GM18505 (cell line): ENCODE measurements at regions not wholly inside any gene's neighbourhood (a gene's known extent, or its start where the extent isn't known, plus 50 kb on each side); places are given as distances from the start of the nearest gene placed in this dataset.
A peak's percentile ranks its signal among the peaks of the same experiment; 100 is the strongest.
"Not testable (repeated sequence)": the region's sequence is repeated elsewhere in the genome, so short reads cannot be mapped to it uniquely, and the experiment has no call there.

Experiments used
- ATAC-seq: cut with Tn5 transposase; IDR thresholded peaks from one replicate; pipeline ENCODE4 v1.9.1; 2021; ENCODE audit not compliant: unreplicated experiment
- POLR2A ChIP-seq: IDR thresholded peaks from 4 replicates; pipeline ENCODE4 v1.6.1; 2011; ENCODE audit warnings: borderline replicate concordance; ENCODE audit not compliant: insufficient read depth, insufficient read length; ENCODE audit errors: extremely low read depth

DNA sequence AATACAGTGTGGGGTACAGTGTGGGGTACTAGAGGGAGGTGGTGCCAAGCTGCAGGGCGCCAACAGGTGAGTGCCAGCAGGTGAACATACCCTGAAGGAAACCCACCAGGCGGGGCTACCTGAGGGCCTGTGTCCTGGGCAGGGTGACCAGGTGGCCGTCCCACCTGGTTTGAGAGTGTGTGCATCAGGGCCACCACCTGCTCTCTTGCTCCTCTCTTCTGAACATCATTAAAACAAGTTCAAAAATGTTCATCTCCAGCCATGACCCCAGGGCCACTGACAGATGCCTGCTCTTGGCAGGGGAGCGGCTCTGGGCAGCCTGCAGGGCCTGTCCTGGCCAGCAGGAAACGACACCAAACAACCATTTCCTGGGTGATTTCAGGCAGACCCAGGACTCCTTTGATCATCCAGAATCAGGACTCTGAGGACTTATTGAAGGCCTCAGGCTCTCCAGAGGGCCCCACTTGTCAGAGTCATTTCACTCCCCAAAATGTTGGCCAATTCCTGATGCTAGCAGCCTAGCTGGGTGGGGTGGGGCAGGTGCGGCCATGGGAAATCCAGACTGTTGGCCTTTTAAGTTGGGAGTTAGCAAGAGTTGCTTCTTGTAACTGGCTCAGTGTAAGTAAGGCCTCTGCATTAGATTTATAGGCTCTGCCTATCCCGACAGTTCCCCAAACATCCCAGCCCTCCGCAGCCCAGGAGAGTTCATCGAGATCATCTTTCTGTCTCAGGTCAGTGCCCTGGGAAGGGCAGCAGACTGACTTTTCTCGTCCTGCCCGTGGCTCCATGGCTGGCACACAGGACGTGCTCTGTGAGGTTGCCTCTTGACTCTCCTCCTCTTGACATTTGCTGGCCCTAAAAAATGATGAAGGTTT is 111.5 kb upstream of the ZNF236 start:
- TF ChIP-seq POLR2A = no peak

DNA sequence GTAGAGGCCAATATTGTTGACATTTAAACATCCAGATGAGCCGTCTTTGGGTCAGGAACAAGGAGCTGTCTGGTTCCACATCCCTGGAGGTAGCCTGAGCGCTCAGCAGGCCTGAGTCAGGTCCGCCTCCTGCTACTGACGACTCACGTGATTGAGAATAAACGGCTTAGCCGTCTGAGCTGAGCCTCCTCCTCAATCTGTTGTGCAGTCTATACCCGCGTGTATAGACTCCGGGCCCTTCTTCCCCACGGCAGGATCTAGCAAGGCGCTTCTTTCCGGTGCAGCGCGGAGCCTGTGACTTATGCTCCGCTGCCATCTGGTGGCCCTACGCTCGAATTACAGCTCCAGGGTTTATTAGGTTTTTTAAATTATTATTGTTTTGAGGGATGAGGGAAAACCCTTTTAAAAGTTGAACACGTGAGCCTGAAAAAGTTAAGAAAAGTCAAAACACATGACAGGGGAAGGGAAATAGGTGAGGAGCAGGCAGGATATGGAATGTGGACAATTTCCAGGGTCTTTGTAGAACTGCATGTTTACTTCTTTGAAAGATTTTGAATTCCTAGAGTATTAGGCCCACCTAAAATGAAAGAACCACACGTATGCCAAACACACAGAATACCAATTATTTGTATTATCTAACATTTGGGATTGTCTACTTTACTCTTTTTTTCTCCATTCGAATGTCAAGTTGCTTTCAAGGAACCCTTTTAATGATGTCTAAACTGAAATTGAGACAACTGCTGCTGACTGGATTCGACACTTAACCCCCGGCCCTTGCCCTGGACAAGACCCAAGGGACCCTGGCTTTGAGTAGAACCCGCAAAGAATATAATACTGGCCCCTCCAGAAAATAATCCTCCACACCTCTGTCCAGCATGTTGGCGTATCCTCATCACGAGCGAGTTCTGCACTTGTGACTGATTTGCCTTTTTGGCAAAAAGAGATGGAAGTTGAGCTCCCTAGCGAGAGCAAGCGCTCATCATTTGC is 112.4 kb upstream of the ZNF236 start:
- TF ChIP-seq POLR2A = no peak
- peak; percentile 70 for ATAC-seq

More for the DNA sequence above, 111.5 kb upstream of the ZNF236 start:
- no peak for ATAC-seq

DNA sequence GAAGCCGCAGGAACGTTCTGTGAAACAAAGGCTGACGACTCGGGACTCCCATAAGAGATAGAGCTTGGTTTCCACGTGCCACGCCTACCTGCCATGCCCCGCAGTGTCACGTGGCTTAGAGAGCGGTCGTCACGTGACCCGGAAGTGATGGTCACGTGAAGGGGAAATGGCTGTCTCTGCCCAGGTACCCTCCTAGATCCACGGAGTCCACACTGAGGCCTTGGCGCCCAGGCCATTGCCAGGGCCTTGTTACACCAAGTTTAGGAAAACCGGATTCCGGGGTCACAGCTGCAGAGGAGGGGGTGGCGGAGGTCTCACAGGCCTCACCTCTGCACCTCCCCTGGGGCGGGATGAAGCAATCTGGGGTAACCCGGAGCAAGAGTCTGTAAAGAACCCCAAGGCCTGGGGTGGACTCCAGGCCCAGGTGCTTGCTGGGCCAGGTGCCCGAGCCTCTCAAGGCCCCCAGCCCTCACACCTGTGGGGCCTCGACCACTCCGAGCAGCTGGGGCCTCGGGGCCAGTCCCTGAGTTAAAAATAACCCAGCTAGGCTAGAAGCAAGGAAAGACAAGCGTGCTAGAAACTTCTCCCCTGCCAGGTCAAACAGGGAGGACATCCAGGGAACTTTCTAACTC is 113.5 kb upstream of the ZNF236 start:
- TF ChIP-seq POLR2A = no peak
- no peak for ATAC-seq

DNA sequence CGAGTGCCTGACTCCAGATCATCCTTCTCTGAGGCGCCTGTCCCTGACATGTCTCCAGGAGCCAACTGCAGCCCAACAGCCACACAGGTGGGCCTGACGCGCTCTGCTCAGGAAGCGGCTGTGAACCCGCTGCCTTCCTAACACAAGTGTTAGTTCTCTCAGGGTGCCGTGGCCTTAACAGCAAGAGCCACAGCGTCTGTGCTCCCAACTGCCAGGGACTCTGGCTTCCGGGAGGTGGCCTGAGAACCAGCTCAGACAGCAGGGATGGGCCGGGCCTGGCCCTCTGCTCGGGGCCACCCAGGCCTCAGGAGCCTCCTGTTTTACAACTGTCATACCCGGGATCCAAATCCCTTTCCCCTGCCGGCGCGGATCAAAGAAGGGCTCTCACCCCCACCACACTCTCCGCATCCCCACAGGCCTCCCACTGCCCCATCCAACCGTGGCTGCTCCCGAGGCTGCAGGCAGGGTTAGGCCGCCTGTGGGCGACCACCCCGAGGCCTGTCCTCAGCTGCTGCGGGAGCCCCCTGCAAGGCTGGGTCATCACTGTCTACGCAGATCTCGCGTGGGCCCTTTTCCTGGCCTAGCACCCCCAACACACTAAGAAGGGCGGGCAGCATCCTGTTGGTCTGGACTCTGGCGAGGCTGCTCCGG is 114.2 kb upstream of the ZNF236 start:
- no peak for ATAC-seq
- TF ChIP-seq POLR2A = no peak

DNA sequence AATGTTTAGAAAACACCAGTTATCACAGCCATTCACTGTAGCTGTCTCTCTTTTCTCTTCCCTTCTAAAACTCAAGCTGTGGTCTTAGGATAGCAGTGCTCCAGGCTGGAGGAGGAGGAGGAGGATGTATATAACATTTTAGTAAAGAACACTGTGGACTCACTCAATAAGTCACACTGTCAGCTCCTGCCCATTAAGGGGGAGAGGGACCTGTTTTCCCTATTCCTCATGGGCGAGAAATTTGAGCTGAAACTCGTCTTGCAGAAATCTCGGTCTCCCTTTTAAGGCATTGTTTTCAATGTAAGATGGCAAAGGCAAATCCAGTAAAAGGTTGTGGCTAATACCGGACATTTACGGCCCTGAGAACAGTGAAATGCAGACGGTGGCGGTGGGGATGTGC is 114.8 kb upstream of the ZNF236 start:
- TF ChIP-seq POLR2A = no peak

DNA sequence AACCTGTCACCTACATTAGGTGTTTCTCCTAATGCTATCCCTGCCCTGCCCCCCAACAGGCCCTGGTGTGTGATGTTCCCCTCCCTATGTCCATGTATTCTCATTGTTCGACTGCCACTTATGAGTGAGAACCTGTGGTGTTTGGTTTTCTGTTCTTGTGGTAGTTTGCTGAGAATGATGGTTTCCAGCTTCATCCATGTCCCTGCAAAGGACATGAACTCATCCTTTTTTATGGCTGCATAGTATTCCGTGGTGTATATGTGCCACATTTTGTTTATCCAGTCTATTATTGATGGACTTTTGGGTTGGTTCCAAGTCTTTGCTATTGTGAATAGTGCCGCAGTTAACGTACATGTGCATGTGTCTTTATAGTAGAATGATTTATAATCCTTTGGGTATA is 117.8 kb upstream of the ZNF236 start:
- not testable (repeated sequence) for ATAC-seq

More for the DNA sequence above, 114.8 kb upstream of the ZNF236 start:
- no peak for ATAC-seq

DNA sequence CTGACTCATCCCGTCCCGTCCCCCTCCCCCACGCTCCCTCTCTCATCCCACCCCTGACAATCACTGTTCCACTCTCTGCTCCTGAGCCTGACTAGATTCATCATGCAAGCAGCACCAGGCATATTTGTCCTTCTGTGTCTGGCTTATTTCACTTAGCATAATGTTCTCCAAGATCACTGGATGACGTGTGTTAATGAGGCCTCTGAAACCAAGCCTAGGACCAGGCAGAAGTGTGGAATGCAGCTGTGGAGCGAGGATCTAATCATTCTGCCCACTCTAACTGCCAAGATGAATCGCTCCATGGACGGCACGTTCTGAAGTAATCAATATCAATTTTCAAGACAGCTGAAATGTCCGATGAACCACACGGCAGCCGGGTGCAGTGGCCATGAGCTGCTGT is 122.4 kb upstream of the ZNF236 start:
- TF ChIP-seq POLR2A = no peak
- no peak for ATAC-seq

DNA sequence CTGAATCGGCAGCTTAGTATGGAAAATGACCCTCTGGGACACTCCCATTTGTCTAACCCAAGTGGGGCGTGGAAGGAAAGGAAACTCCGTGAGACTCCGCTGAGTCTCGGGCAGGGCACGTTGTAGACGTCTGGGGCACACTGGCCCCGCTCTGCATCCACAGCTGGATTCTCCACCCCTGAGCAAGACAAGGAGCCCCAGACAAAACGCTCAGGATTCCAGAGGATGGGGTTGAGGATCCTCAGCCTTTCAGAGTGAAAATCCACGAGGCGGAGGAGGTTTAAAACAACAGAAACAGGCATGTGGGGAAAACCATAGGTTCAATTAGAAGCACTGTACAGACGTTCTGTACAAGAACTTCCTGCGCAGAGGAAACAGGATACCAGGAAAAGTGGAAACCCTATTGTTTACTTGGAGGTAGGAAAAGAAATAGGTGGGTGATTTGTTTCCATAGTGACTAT is 124.9 kb upstream of the ZNF236 start:
- ATAC-seq = no peak

DNA sequence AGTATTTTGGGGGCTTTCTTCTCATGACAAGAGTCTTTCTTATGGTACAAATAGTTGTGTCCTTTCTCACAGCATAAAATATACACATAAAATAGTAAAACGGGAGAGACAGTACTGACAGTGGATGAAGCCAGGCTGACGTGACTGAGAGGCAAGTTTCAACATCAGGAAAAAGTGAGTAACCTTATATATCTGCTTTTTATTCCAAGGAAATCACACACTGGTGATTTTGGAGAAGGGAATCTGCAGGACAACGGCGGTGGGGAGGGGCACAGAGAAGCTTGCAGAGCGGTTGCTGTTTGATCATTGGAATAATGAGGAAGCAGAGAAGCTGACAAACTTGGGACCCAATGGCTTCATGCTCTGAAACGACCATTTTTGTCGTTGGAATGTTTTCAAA is 130.6 kb upstream of the ZNF236 start:
- no peak for TF ChIP-seq POLR2A
- no peak for ATAC-seq

More for the DNA sequence above, 124.9 kb upstream of the ZNF236 start:
- TF ChIP-seq POLR2A = no peak

DNA sequence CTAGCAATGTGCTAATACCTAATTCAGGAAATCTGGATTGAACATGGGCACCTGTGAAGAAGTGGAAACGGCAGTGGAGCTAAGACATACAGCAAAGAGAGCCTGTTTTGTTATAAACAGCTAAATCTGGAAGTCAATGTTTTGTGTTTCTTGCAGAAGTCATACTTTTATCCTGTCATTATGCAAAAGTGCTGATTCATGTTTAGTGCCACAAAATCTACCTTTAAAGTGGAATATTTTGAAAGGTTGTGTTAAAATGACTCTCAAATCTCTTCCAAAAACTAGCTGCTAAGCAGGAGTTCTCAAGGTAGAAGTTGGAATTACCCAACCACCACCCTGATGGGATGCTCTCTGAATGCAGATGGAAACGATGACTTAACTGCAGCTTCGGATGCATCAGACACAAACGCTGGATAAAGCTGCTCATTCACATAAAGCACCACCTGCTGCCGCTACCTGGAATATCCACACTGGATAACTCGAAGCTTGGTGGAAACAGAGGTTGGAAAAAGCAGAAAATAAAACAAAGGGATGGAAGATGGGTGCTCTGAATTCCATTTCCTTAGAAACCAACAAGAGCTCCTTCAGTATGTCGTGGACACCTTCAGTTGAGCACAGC is 132.6 kb upstream of the ZNF236 start:
- no peak for ATAC-seq
- no peak for TF ChIP-seq POLR2A

DNA sequence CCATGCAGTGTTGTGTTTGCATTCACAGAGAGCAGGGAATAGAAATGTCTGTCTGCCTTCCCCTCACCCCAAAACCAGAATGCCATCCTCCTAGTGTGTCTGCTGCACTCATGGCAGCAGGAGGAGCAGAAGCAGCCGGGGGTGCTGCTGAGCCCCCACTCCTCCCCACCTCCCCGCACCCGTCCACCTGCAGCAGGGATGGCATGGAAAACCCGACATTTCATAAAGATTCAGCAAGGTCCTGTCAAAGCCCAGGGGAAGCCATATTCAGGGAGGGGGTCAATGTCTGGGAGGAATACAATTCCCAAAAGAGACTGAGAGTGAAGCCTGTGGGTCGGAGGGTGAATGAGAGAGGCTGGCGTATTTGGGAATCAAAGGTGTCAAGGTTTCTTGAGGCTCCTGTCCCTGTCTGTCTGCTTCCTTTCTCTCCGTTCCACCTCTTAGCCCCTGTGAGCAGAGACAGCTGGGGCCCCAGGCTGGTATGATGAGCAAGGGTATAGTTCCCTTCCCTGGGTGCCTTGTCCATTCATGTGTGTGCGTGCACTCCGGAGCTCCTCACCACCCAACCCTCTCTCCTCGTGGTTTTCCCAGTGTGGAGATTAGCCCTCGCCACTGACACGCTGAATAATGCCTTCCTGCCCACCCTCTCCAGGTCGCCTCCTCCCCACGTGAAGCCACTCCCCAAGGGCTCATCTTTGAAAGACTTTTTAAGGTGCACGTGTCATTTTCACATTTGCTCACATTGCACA is 133.5 kb upstream of the ZNF236 start:
- TF ChIP-seq POLR2A = no peak
- ATAC-seq = no peak
